ENCODE measurements at regions not wholly inside any gene's neighbourhood (a gene's known extent, or its start where the extent isn't known, plus 50 kb on each side); places are given as distances from the start of the nearest gene placed in this dataset.
"Not testable (repeated sequence)": the region's sequence is repeated elsewhere in the genome, so short reads cannot be mapped to it uniquely, and the experiment has no call there.

DNA sequence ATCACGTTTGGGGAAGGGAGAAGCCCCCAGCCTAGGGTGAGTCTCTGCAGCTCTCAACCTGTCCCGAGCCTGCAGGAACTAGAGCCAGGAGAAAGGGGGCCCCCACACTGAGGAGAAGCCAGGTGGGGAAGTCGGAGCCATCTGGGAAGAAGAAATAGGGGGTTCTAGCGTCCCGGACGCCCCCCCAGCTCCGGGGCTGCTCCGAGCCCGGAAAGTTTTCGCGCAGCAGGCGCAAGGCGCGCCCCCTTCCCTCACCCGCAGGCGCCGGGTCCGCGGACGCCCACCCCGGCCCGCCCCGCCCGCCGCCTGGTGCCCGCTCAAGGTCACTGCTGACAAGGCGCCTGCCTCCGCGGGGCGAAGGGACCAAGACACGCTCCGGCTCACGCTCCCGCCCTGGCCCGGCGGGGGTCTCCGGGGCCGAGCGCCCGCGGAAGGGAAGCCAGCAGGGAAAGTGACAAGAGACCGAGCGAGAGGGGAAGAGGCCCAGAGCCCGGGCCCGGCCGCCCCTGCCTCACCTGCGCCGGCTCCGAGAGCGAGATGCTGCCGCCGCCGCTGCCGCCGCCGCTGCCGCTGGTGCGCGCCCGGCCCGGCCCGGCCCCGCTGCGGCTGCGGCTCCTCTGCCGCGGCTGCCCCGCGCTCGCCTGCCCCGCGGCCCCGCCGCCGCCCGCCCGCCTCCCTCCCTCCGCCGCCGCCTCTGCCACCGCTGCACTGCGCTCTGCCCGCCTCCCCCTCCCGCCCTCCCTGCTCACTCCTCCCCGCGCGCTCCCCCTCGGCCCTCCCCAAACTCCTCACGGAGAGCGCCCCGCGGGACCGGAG, 108.4 kb upstream of the SLC6A11 start:
- DNase-seq, result no peak

DNA sequence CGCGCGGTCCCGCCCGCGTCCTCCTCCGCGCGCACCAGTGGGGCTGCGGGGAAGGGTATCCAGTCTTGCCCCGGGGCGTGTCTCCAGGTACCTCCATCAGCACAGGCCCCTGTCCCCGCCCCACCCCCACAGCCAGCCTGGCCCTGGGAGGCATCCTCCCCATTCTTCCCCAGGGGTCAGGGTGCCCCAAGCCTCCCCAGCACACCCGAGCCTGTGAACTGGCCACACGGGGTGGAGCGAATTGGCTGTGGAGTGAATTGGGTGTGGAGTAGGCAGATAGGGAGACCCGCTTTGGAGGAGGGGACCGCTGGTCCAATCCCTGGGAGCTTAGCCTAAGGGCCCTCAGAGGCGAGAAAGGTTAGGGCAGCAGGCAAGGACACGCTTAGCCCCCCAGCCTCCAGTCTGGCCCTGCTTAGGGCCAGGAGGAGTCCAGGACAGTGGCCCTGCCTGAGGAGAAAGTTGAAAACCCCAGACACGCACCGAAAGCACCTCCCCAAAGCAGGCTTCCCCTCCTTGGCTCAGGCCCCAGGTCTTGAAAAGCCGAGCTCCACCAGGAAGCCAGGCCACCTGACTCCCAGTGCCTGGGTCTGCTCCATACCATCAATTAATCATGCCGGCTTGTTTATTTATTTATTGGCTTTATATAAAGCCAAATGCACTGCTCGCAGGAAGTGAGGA, 107.7 kb upstream of the SLC6A11 start:
- DNase-seq, result no peak

DNA sequence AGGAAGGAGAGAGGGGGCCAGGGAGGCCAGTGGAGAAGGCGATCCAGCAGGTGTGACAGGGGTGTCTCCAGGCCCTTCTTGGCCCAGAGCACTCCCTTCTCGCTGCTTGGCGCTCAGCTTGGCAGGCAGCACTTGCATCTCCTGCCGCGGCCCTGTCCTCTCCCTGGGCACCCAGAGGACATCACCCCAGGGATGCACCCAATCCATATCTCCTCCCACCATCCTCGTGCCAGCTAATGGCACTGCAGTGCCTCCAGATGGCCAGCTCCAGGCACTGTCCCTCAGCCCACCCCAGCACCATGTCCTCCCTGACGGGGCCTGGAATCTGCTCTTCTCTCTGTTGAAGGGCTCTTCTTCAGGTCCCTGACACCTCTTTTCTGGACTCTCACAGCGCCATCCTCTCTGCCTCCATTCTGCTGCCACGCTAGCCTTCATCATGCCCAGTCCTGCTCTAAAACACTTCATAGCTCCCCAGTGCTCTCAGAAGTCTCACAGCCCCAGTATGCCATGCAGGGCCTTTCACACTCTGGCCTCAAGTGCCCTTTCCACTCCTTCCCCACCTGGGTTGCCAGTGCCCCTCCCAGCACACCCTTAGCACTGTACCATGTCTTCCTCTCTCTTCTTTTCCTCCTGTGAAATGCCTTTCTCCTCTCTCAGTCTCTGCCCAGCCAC, 106.8 kb upstream of the SLC6A11 start:
- DNase-seq, result no peak

DNA sequence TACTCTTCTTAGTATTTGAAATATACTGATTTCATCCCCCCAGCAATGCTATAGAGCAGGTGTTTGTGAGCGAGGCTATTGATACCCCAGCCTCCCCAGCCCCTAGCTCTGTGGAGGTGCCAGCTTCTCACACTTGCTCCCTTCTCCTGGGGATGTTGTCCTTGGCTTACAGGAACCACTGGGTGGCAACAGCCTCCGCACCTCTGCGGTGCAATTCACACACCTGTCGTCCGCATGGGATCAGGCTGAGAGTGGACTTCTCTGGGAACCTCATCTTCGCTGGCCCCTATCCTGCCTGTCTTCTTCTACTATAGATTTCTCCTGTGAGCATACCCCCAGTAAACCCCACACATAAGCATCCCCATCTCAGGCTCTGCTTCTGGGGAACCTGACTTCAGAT, 103.9 kb upstream of the SLC6A11 start:
- no peak for DNase-seq

DNA sequence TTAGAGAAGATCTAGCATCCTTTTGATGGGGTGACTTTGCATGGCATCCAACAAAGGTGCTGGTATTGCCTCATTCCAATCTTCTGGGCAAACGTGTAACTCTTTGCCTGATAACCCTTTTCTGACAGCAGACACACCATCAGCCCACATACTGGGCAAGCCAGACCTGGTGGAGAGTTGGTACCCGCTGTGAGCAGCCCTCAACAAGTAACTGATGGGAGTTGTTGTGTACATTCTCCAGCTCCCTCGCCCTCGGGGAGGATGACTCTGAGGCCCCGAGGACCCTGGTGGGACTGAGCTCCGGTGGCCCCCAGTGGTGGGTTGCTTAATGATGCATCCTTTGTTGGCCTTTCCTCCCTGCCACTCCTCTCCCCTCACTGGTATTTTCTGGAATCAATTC, 102.4 kb upstream of the SLC6A11 start:
- no peak for DNase-seq

DNA sequence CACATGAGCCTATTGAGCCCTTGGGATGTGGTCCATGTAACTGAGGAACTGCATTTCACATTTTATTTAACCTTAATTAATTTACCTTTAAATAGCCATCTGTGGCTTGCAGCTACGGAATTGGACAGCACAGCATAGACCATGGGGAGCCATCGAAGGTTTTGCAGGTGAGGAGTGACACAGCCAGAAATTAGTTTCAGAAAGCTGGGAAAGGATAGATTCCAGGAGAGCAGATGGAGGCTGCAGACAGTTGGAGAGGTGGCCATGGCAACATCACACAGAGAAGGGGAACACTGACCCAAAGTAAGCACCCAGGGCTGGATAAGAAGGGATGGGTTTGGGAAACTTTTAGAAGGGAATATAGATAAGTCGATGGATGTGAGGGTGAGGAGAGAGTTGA, 100.1 kb upstream of the SLC6A11 start:
- DNase-seq, result no peak

DNA sequence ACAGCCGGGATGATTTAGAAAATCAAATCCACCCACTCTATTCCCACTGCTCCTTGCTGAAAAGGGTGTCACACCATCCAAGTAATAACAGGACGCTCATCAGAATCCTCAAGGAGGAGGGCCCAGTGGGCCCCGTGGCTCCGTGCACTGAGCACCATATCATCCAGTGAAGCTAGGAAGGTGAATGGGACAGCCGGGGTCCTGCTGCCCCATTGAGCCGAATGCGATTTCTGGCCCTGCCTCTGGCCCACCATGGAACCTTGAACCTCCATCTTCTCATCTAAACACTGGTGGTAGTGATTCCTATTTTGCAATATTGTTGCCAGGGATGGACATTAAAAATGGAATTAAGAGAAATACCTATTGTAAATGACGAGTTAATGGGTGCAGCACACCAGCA, 99.1 kb upstream of the SLC6A11 start:
- no peak for DNase-seq

DNA sequence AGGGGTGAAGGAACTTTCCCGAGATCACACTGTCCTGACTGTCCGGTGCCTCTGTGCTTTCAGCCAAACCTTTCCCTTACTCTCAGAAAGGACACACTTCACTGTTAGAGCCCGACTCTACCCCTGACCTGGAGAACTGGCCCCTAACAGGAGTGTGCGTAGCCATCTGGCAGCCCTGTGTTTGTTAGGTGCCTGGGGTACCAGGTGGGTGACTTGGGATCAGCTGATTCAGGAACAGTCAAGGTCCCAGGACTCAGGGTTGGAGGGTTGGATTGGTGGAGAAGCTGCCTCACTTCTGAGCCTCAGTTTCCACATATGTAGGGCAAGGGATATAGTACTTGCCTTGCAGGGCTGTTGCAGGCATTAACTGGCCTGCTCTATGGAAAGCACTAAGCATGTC, 98.3 kb upstream of the SLC6A11 start:
- no peak for DNase-seq

DNA sequence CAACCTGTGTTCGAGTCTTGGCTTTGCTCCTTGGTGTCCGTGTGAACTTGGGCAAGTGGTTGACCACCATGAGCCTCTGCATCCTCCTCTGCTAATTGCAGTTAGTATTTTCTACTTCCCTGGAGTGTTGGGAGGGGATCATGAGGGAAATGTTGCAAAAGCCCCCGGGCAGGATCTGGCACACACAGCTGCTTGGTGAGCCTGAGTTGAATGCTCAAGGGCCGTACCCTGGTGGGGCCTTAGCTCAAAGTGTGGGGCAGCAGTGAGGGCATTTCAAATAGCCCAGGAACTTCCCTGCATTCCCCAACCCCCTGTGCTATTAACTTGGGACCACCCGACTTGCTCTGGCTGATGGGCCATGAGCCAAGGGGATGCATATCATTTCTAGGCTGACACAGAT, 94.9 kb upstream of the SLC6A11 start:
- no peak for DNase-seq

DNA sequence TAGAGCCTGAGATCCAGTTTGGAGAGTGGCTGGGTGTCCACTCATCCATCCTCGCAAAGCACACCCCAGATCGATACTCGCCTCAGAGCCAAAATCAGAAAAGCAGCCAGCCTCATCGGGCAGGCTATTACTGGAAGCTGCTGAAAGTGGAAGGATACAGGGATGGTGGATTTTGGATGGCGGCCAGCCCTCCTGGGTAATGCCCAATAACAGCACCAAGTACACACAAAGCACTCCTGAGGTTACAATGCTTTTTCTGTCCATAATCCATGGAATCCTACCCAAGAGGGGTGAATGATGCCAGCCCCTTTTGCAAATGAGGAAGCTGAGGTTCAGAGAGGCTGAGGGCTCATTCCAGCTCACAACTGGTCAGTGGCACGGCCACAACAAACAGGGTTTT, 93.1 kb upstream of the SLC6A11 start:
- DNase-seq, result no peak

DNA sequence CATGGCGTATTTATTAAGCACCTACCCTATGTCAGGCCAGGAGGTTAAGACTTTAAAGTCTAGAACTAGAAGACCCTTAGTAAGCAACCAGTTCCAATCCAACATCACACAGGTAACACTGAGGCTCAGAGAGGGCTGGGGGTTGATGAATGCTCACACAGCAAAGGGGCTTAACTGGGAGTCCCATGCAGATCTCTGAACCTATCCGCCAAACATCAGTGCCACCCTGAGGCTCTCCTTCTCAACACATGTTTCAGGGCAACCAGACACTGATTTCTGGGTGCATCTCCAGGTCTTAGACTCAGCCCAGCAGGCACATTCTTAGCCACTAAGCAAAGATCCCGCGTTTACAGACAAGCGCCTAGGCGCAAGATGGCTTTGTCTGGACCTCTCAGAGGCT, 92.0 kb upstream of the SLC6A11 start:
- DNase-seq, result no peak

DNA sequence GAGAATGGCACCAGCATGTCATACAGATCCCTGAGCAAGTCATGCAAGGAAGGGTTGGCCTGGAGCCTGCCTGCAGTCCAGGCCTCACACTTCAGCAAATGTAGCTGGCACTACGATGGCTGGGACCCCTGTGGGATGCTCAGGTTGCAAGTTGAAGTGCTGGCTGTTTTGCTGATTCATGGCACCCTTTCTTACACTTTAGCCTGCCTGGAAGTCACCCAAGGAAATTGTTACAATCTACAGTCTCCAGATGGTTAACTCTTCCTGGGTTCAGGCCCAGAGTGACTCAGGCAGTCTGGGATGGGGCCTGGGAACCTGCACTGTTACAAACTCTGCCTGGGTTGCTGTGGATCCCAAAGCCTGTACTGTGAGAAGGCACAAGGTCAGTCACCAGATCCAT, 91.0 kb upstream of the SLC6A11 start:
- DNase-seq, result no peak

DNA sequence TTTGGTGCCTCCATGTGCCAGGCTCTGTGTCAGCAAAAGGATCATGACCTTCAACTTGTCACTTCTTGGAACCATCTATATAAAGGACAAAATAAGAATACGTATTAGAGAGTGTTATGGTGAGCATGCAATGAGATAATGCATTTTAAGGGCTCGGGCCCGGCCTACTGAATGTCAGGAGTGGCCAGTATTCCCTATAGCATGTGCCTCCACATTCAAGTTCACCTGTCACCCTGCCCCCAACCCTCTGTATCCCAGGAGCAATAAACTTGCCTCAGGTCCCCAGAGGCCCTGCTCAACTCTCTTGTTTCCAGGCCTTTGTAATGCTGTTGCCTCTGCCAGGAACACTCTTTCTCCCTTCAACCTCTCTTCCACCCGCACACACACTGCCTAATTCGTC, 90.2 kb upstream of the SLC6A11 start:
- DNase-seq, result no peak

DNA sequence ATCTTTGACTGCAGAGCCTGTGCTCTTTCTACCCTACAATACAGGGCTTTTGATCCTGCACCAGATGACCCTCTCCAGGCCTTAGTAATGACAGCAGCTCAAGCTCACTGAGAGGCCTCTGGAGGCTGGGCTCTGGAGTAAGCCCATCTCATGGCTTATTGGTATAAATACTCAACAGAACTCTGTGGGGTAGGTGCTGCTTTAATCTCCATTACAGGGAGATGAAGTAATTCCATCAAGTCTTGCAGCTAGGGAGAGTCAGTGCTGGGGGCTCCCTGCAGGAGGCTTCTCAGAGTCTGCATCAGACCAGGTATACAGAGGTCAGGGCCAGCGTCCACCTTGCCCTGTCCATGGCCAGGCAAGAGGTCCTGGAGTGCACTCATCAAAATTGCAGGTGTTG, 89.2 kb upstream of the SLC6A11 start:
- DNase-seq, result no peak

DNA sequence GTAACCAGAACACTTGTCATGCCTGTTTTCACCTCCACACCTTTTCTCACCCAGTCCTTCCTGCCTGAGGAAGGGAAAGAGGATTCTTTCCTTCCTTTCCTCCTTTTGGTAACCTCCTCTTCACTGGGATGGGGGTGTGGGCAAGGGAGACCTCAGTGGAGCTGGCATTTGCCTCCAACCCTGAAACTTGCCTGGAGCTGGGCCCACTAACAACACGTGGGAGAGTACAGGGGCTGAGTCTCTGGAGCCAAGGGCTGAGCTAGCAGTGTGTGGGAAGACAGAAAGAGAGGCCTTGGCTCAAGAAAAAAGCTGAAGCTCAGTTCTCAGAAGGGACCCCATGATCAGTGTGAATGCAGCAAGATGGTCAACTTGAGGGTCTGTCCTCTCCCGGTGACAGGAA, 86.6 kb upstream of the SLC6A11 start:
- no peak for DNase-seq

DNA sequence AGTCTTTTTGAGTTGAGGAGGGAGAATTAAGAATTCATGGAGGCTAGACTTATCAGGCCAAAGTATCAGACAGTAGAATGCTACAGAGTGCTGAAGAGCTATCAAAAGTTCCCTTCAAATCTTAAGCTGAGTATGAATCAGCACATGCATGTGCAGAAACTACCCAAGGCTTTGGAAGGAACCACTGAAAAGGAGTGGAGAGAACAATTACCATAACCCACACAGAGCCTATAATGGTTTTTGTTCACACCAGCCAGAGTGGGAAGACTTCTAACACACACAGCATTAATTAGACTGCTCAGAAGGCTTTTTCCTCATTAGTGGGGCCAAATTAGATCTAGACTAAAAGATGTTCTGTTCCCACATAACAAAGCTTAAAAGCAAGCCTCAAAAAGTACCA, 83.7 kb upstream of the SLC6A11 start:
- no peak for DNase-seq

DNA sequence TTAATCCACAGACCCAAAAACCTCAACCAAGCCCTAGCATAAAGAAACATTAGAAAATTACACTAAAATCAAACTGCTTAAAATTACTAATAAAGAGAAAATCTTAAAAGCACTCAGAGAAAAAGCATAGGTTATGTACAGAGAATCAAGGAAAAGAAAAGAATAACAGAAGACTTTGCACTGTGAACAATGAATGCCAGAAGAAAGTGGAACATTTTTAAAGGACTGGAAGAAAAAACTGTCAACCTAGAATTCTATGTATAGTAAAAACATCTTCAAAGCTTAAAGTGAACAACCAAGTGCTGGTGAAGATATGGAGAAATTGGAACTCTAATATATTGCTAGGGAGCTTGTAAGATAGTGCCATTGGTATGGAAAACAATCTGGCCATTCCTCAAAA, 82.7 kb upstream of the SLC6A11 start:
- no peak for DNase-seq

DNA sequence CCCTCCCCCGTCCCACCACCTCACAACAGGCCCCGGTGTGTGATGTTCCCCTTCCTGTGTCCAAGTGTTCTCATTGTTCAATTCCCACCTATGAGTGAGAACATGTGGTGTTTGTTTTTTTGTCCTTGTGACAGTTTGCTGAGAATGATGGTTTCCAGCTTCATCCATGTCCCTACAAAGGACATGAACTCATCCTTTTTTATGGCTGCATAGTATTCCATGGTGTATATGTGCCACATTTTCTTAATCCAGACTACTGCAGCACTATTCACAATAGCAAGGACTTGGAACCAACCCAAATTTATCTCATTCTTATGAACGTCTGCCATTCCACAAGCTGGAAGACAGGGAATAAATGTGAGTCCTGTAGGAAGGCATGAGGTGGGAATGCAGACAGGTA, 79.6 kb upstream of the SLC6A11 start:
- not testable (repeated sequence) for DNase-seq

DNA sequence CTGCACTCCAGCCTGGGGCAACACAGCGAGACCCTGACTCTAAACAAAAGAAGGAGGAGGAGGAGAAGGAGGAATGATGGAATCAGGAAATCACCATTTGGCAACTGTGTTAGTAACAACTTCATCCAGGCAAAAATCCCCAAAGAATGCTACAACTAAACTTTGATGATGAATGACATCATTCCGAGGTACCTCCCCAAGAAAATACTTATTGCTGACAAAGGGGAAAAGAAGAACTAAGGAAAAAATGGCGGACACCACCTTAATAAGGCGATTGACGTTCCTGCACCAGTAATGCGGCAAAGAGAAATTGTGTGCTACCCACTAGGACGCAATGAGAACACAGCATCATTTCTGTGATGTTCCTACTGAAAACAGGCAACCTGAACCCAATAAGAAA, 78.2 kb upstream of the SLC6A11 start:
- DNase-seq, result no peak

DNA sequence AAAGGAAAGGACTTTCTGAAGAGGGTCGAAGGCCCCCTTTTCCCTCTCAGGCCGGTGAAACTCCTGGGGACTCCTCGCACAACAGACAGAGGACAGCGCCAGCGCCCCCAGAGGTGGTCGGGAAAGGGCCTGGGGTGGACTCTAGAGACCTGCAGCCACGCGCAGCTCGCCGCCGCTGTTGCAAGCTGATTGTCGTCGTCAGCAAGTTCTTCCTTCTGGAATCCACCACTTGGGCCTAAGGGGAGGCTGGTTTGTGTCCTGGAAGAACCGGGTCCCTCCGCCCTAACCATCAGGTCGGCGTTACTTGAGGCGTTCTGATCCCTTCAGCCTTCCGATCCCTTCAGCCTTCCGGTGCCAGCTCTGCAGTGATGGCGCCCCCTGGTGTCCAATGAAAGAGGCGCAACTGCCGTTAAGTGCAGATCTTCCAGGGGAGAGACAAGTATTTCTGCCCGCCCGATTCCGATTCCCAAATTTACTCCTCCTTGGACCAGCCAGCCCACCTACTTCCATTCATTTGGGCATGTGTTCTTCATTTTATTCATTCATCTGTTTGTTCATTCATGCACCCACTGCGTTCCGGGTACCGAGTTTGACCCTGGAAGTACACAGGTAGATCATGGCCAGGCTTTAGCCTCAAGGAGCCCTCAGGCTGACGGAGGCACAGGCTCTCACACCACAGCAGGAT, 77.2 kb upstream of the SLC6A11 start:
- DNase-seq, result peak; percentile 26 to 40

DNA sequence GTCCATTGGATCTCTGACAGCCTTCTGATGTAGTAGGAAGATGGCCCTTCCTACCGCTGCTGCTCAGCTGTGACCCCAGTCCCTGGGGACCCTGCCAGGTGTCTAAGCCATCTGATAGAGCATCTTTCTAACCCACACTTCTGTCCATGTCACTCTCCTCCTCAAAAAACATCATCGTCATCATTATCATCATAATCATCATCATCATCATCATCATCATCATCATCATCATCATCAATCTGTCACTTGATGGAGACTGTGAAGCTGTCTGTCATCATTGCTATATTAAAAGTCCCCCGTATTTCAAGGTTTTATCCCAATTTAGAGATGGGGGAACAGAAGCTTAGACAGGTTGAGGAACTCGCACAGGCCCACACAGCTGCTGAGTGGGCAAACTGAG, 75.1 kb upstream of the SLC6A11 start:
- no peak for DNase-seq

DNA sequence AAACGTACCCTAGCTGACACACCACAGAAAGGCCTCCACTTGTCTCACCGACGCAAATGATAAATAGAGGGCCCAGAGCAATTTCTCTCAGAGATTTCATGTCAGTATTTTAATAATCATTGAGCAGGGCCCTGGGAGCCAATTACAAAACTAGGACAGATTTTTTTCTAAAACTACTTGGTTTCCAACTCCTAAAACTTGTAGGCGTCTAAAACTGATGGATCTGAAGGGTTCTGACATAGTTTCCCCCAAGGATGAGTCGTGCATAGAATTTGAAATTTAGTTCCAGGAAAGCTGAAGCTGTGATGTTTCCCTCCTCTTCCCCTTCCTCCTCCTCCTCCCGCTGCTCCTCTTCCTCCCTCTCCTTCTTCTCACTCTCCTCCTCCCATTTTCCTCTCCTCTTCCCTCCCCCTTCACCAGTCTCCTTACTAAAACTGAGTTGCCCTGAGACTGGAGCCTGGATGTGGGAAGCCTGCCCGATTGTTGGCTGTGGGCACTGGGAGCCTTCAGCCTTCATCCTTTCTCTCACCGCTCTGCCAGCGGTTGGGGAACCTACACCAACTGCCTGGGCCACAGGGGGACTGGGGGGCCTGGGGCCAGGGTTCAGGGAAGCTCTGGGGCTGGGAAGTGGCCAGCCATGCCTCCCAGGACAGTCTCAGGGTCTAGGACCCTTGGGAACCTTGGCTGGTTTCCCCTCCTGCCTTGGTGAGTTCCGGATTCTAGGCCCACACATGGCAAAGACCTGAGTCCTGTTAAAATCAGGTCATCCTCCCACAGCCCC, 73.9 kb upstream of the SLC6A11 start:
- DNase-seq, result no peak
